Ovary (tissue), 3 donors: ENCODE measurements at regions not wholly inside any gene's neighbourhood (a gene's known extent, or its start where the extent isn't known, plus 50 kb on each side); places are given as distances from the start of the nearest gene placed in this dataset.

Source experiments
- CTCF ChIP-seq, 3 donors: fragments of 450-650 bp in 2 of 3; fragments of 200-600 bp in 1 of 3; IDR thresholded peaks; one replicate each; pipeline versions ENCODE4 v1.5.1 to v1.8.0; 2016 to 2022; ENCODE audit warnings: antibody characterized with exemption in 3 of 3, mild to moderate bottlenecking in 1 of 3
- POLR2A ChIP-seq: fragments of 450-650 bp; IDR thresholded peaks from one replicate; pipeline ENCODE4 v1.6.1; 2017; ENCODE audit warnings: antibody characterized with exemption, mild to moderate bottlenecking, moderate library complexity
- donor health status: DM: no; HTN: no; CAD: no.

- no peak for TF ChIP-seq POLR2A
- no peak for TF ChIP-seq CTCF (IDR thresholded peaks at IDR 0.05)
Measured at GRCh38 chr3:72582211-72582878, 265.9 kb downstream of the SHQ1 start.
